Hepatocyte (in vitro differentiated cells): ENCODE measurements at regions not wholly inside any gene's neighbourhood (a gene's known extent, or its start where the extent isn't known, plus 50 kb on each side); places are given as distances from the start of the nearest gene placed in this dataset.

ENCODE experiments used
- DNase-seq: peaks from one replicate; pipeline ENCODE4 v3.0.0-alpha.2; 2016; ENCODE audit warnings: low spot score
- H2AFZ ChIP-seq: fragments of 200-600 bp; sonication (generic); 2 replicates; pipeline ENCODE4 v1.6.0; 2016; ENCODE audit warnings: antibody characterized with exemption, mild to moderate bottlenecking
- H3K27ac ChIP-seq: fragments of 200-600 bp; sonication (generic); 2 replicates; pipeline ENCODE4 v1.5.1; 2016; ENCODE audit warnings: mild to moderate bottlenecking
- H3K27me3 ChIP-seq: fragments of 200-600 bp; sonication (generic); 2 replicates; pipeline ENCODE4 v1.6.1; 2016
- H3K36me3 ChIP-seq: fragments of 200-600 bp; sonication (generic); replicated peaks from 2 replicates; pipeline ENCODE4 v1.5.1; 2016; ENCODE audit warnings: low read depth; ENCODE audit not compliant: insufficient read depth
- H3K4me1 ChIP-seq: fragments of 200-600 bp; sonication (generic); 2 replicates; pipeline ENCODE4 v1.5.1; 2016; ENCODE audit warnings: mild to moderate bottlenecking, moderate library complexity; ENCODE audit not compliant: insufficient read depth
- H3K4me2 ChIP-seq: fragments of 200-600 bp; sonication (generic); 2 replicates; pipeline ENCODE4 v1.6.0; 2016
- H3K4me3 ChIP-seq: fragments of 200-600 bp; sonication (generic); 2 replicates; pipeline ENCODE4 v1.5.1; 2016; ENCODE audit warnings: mild to moderate bottlenecking
- H3K79me2 ChIP-seq: fragments of 200-600 bp; sonication (generic); 2 replicates; pipeline ENCODE4 v1.6.0; 2017; ENCODE audit warnings: mild to moderate bottlenecking
- H3K9me2 ChIP-seq: fragments of 200-600 bp; sonication (generic); replicated peaks from 2 replicates; pipeline ENCODE4 v1.6.0; 2017; ENCODE audit warnings: mild to moderate bottlenecking; ENCODE audit not compliant: insufficient read depth
- H3K9me3 ChIP-seq: fragments of 200-600 bp; sonication (generic); 2 replicates; pipeline ENCODE4 v1.5.1; 2016; ENCODE audit warnings: low read depth, mild to moderate bottlenecking
- H4K20me1 ChIP-seq: fragments of 200-600 bp; sonication (generic); 2 replicates; pipeline ENCODE4 v1.6.0; 2016; ENCODE audit warnings: mild to moderate bottlenecking; ENCODE audit not compliant: insufficient read depth, poor library complexity, severe bottlenecking
- CTCF ChIP-seq: fragments of 200-600 bp; sonication (generic); IDR thresholded peaks from 2 replicates; pipeline ENCODE4 v1.5.1; 2016; ENCODE audit warnings: antibody characterized with exemption, mild to moderate bottlenecking; ENCODE audit not compliant: poor library complexity
- EZH2 ChIP-seq: fragments of 200-600 bp; sonication (generic); IDR thresholded peaks from 2 replicates; pipeline ENCODE4 v1.6.1; 2016; ENCODE audit warnings: antibody characterized with exemption, mild to moderate bottlenecking, borderline replicate concordance
- EZH2phosphoT487 ChIP-seq: fragments of 200-600 bp; sonication (generic); IDR thresholded peaks from one replicate; pipeline ENCODE4 v1.6.1; 2018; ENCODE audit warnings: antibody characterized with exemption, mild to moderate bottlenecking, low read depth, moderate library complexity; ENCODE audit not compliant: unreplicated experiment, severe bottlenecking
- WGBS: methylation state at CpG from one replicate; pipeline ENCODE4 v1.1.6; 2016; ENCODE audit warnings: low lambda C conversion rate; ENCODE audit errors: missing lambda C conversion rate; 5-methylcytosine and 5-hydroxymethylcytosine counted together

DNA sequence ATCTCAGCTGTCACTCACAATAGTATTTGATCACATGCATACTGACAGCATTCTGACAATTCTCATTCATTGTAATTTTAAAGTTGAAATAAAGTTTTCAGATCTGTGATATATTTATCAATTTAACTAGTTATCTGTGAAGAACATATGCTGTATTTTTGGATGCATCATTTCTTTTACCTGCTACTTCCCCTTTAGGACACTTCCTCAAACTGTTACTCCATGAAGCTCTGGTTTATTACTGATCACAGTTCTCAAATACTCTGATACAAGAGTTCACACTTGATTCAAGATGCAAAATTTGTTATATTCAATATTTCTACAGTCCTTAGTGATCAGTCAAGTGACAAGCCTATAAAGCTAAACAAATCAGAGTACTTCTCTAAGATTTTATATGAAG, 1655.2 kb downstream of the LRRC4C start:
- Histone ChIP-seq H3K4me2 (no peak overlapping the region), H4K20me1 (no peaks in the 10 kb centered on the region), H3K9me2 (no peaks in the 10 kb centered on the region), H3K9me3 (no peaks in the 10 kb centered on the region), H3K4me3 (no peak overlapping the region), H3K4me1 (no peaks in the 10 kb centered on the region), H3K36me3 (no peaks in the 10 kb centered on the region), H3K27me3 (no peaks in the 10 kb centered on the region), H3K79me2 (no peaks in the 10 kb centered on the region), H2AFZ (no peak overlapping the region), H3K27ac (no peak overlapping the region)
- TF ChIP-seq CTCF (no peak), EZH2phosphoT487 (no peak), EZH2 (no peak)
- DNase-seq: no peak

DNA sequence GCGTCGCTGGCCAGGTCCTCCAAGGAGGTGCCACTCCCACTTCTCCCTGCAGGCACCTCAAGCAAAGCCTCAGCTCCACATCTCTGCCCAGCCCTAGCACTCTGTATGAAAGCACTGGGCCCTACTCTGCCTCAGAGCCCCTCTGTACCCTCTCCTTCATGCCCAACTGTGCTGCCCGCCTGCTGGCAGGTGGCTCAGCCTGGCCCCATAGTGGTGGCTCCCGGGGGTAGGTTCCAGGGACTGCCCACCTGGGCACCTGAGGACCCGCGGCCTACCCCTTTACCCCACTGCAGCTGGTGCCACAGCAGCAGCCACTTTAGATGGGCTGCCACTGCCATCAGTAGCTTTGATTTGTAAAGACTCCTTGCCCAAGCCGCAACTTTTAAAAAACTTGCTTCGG, 1672.8 kb downstream of the LRRC4C start:
- no peaks in the 10 kb centered on the region for H3K79me2 ChIP-seq
- no peaks in the 10 kb centered on the region for H3K27me3 ChIP-seq
- no peaks in the 10 kb centered on the region for H3K36me3 ChIP-seq
- no peaks in the 10 kb centered on the region for H4K20me1 ChIP-seq
- no peaks in the 10 kb centered on the region for H3K4me1 ChIP-seq
- DNase-seq: no peak
- no peaks in the 10 kb centered on the region for H3K9me3 ChIP-seq
- no peaks in the 10 kb centered on the region for H3K9me2 ChIP-seq
- no peak overlapping the region for H3K27ac ChIP-seq
- TF ChIP-seq EZH2phosphoT487 (no peak), CTCF (no peak), EZH2 (no peak)
- H2AFZ ChIP-seq: no peak overlapping the region
- no peak overlapping the region for H3K4me2 ChIP-seq
- WGBS: 95% methylated on average over 8 of the region's 8 CpGs
- no peak overlapping the region for H3K4me3 ChIP-seq

GRCh38 chr11:39786281-39786680, 1673.2 kb downstream of the LRRC4C start:
- 94% methylated on average over 9 of the region's 9 CpGs for WGBS
- H3K27ac ChIP-seq: no peak overlapping the region
- H3K9me2 ChIP-seq: no peaks in the 10 kb centered on the region
- no peak for DNase-seq
- TF ChIP-seq EZH2phosphoT487 (no peak), EZH2 (no peak), CTCF (no peak)
- H4K20me1 ChIP-seq: no peaks in the 10 kb centered on the region
- no peaks in the 10 kb centered on the region for H3K9me3 ChIP-seq
- H3K4me3 ChIP-seq: no peak overlapping the region
- no peaks in the 10 kb centered on the region for H3K4me1 ChIP-seq
- no peaks in the 10 kb centered on the region for H3K36me3 ChIP-seq
- H2AFZ ChIP-seq: no peak overlapping the region
- H3K4me2 ChIP-seq: no peak overlapping the region
- H3K27me3 ChIP-seq: no peaks in the 10 kb centered on the region
- no peaks in the 10 kb centered on the region for H3K79me2 ChIP-seq

DNA sequence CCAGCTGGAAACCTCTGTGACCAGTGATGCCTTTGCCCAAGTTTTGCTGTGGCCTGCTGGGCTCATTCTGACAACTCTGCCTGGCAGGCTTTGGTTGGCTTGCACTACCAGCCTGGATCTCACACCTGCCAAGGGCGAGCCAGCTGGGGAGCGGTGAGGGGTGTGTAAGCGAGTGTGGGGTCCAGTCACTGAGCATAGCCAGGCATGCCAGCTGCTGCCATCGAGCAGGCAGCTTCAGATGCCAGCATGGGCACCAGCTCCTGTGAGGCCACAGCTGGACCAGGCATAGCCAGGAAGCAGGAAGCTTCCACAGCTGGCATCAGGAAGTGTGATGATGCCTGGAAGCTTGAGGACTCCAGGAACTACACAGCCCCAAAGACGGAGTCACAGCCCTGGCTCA, 1674.6 kb downstream of the LRRC4C start:
- Histone ChIP-seq H3K27me3 (no peaks in the 10 kb centered on the region), H3K9me2 (no peaks in the 10 kb centered on the region), H3K36me3 (no peaks in the 10 kb centered on the region), H3K4me2 (no peak overlapping the region), H3K9me3 (no peaks in the 10 kb centered on the region), H2AFZ (no peak overlapping the region), H3K4me1 (no peaks in the 10 kb centered on the region), H3K27ac (no peak overlapping the region), H3K79me2 (no peaks in the 10 kb centered on the region), H4K20me1 (no peaks in the 10 kb centered on the region), H3K4me3 (no peak overlapping the region)
- TF ChIP-seq EZH2 (no peak), EZH2phosphoT487 (no peak), CTCF (no peak)
- WGBS: 94% methylated on average over 5 of the region's 5 CpGs
- DNase-seq: no peak
